ENCODE measurements at regions not wholly inside any gene's neighbourhood (a gene's known extent, or its start where the extent isn't known, plus 50 kb on each side); places are given as distances from the start of the nearest gene placed in this dataset.

GRCh38 chr4:180394730-180395129, 1848.5 kb upstream of the TENM3 start:
- CTCF ChIA-PET = no interaction called here
- ATAC-seq = no peak

More at GRCh38 chr4:180394730-180395129, 1848.5 kb upstream of the TENM3 start:
- no peak overlapping the region for H3K9ac ChIP-seq (ENCODE audit: low read length)
- H3K4me3 ChIP-seq (replicated peaks in 1 of 2; ENCODE audit: low read depth in 1 of 2, low read length in 2 of 2) = no peak overlapping the region
- H3K4me2 ChIP-seq (ENCODE audit: low read length) = no peak overlapping the region
- H3K9me2 ChIP-seq (ENCODE audit: insufficient read depth) = no peaks in the 10 kb centered on the region
- H3K27me3 ChIP-seq (ENCODE audit: insufficient read depth, low read length) = no peaks in the 10 kb centered on the region
- no peaks in the 10 kb centered on the region for H3K4me1 ChIP-seq (ENCODE audit: control insufficient read depth in 1 of 2, insufficient read depth in 2 of 2, low read length in 2 of 2)
- no peak for DNase-seq (ENCODE audit: low read depth, low spot score)
- no TSS peak for BruUV-seq (replicated peaks)
- TF ChIP-seq REST (IDR thresholded peaks at IDR 0.05; ENCODE audit: low read depth) = no peak
- no peak for TF ChIP-seq RAD21 (IDR thresholded peaks at IDR 0.05; ENCODE audit: low read depth)
- TF ChIP-seq EZH2 (IDR thresholded peaks at IDR 0.05) = no peak
- TF ChIP-seq, protein P1, sequence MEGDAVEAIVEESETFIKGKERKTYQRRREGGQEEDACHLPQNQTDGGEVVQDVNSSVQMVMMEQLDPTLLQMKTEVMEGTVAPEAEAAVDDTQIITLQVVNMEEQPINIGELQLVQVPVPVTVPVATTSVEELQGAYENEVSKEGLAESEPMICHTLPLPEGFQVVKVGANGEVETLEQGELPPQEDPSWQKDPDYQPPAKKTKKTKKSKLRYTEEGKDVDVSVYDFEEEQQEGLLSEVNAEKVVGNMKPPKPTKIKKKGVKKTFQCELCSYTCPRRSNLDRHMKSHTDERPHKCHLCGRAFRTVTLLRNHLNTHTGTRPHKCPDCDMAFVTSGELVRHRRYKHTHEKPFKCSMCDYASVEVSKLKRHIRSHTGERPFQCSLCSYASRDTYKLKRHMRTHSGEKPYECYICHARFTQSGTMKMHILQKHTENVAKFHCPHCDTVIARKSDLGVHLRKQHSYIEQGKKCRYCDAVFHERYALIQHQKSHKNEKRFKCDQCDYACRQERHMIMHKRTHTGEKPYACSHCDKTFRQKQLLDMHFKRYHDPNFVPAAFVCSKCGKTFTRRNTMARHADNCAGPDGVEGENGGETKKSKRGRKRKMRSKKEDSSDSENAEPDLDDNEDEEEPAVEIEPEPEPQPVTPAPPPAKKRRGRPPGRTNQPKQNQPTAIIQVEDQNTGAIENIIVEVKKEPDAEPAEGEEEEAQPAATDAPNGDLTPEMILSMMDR (IDR thresholded peaks at IDR 0.05 in 2 of 3, conservative IDR thresholded peaks at IDR 0.05 in 1 of 3; ENCODE audit: borderline replicate concordance in 1 of 3, insufficient read depth in 1 of 3, low read depth in 2 of 3, low read length in 2 of 3) = no peak
- no peak for TF ChIP-seq EZH2phosphoT487 (IDR thresholded peaks at IDR 0.05; ENCODE audit: borderline replicate concordance)
- TF ChIP-seq SP1 (IDR thresholded peaks at IDR 0.05; ENCODE audit: low read depth) = no peak
- H3K9me3 ChIP-seq (ENCODE audit: control insufficient read depth in 1 of 2, insufficient read depth in 1 of 2, low read depth in 1 of 2, low read length in 2 of 2) = no peaks in the 10 kb centered on the region
- intact Hi-C loops (cut with micrococcal nuclease) = no loop called here
- H3K79me2 ChIP-seq (ENCODE audit: insufficient read depth, low read length) = no peaks in the 10 kb centered on the region
- H4K20me1 ChIP-seq (ENCODE audit: insufficient read depth) = no peaks in the 10 kb centered on the region
- ChIA-PET RAD21 (ENCODE audit: low non-redundant PET in 1 of 2, low total read pairs in 2 of 2, uncharacterized antibody in 2 of 2, unreplicated experiment in 2 of 2) (no interaction called here), POLR2A (no interaction called here)
- H2AFZ ChIP-seq (ENCODE audit: low read depth, low read length, poor library complexity, severe bottlenecking) = no peak overlapping the region
- no peaks in the 10 kb centered on the region for H3K36me3 ChIP-seq (ENCODE audit: control insufficient read depth in 1 of 2, insufficient read depth in 2 of 2, low read length in 2 of 2)
- no peak overlapping the region for H3K27ac ChIP-seq (ENCODE audit: low read depth, low read length)

All from HCT116 (cell line).